Karpas-422 (cell line): ENCODE measurements at regions not wholly inside any gene's neighbourhood (a gene's known extent, or its start where the extent isn't known, plus 50 kb on each side); places are given as distances from the start of the nearest gene placed in this dataset.
"Not testable (repeated sequence)": the region's sequence is repeated elsewhere in the genome, so short reads cannot be mapped to it uniquely, and the experiment has no call there.

Experiments used
- DNase-seq: peaks from one replicate; pipeline ENCODE4 v3.0.0-alpha.2; 2015
- H2AFZ ChIP-seq: fragments of 200-600 bp; sonication (generic); 2 replicates; pipeline ENCODE4 v1.6.1; 2014; ENCODE audit warnings: antibody characterized with exemption, low read length, mixed read lengths
- H3K27ac ChIP-seq: fragments of 200-600 bp; sonication (generic); 2 replicates; pipeline ENCODE4 v1.5.1; 2014; ENCODE audit warnings: mild to moderate bottlenecking, low read length, moderate library complexity
- H3K27me3 ChIP-seq: fragments of 200-600 bp; sonication (generic); 2 replicates; pipeline ENCODE4 v1.6.1; 2014; ENCODE audit warnings: low read length, mixed read lengths
- H3K36me3 ChIP-seq: fragments of 200-600 bp; sonication (generic); 2 replicates; pipeline ENCODE4 v1.6.1; 2014; ENCODE audit warnings: low read length, mixed read lengths; ENCODE audit not compliant: insufficient read depth
- H3K4me1 ChIP-seq: fragments of 200-600 bp; sonication (generic); 2 replicates; pipeline ENCODE4 v1.6.1; 2014; ENCODE audit warnings: mild to moderate bottlenecking, low read length, mixed read lengths
- H3K4me2 ChIP-seq: fragments of 200-600 bp; sonication (generic); 2 replicates; pipeline ENCODE4 v1.6.1; 2014; ENCODE audit warnings: low read length, low read depth, mild to moderate bottlenecking; ENCODE audit not compliant: poor library complexity, severe bottlenecking
- H3K4me3 ChIP-seq: fragments of 200-600 bp; sonication (generic); 2 replicates; pipeline ENCODE4 v1.5.1; 2014; ENCODE audit warnings: mild to moderate bottlenecking, antibody characterized with exemption, low read length, mixed read lengths
- H3K79me2 ChIP-seq: fragments of 200-600 bp; sonication (generic); 2 replicates; pipeline ENCODE4 v1.6.1; 2014; ENCODE audit warnings: mild to moderate bottlenecking, low read length, mixed read lengths
- H3K9ac ChIP-seq: fragments of 200-600 bp; sonication (generic); 2 replicates; pipeline ENCODE4 v1.6.0; 2014; ENCODE audit warnings: low read length
- H3K9me2 ChIP-seq: fragments of 200-600 bp; sonication (generic), shearing (Covaris generic); replicated peaks from 2 replicates; pipeline ENCODE4 v1.6.0; 2014; ENCODE audit warnings: mild to moderate bottlenecking, low read length, moderate library complexity; ENCODE audit not compliant: insufficient read depth
- H3K9me3 ChIP-seq: fragments of 300-700, 200-600 bp; sonication (generic); 2 replicates; pipeline ENCODE4 v1.6.1; 2014; ENCODE audit warnings: low read length, mixed read lengths
- H4K20me1 ChIP-seq: fragments of 200-600 bp; sonication (generic); 2 replicates; pipeline ENCODE4 v1.6.1; 2014; ENCODE audit warnings: mild to moderate bottlenecking, antibody characterized with exemption, low read length, low read depth; ENCODE audit not compliant: insufficient read depth

- H3K4me3 ChIP-seq, H3K9ac ChIP-seq, H3K4me2 ChIP-seq, H4K20me1 ChIP-seq, H3K79me2 ChIP-seq, DNase-seq, H3K9me3 ChIP-seq, H3K27ac ChIP-seq, H3K9me2 ChIP-seq, H3K27me3 ChIP-seq, H3K36me3 ChIP-seq, H3K4me1 ChIP-seq, H2AFZ ChIP-seq: not testable (repeated sequence)
Observed at GRCh38 chr21:6363591-6363990, 4157.8 kb upstream of the TPTE start.

- H3K36me3 ChIP-seq, H3K4me1 ChIP-seq, H3K9me3 ChIP-seq, H3K27ac ChIP-seq, DNase-seq, H3K9me2 ChIP-seq, H4K20me1 ChIP-seq, H2AFZ ChIP-seq, H3K79me2 ChIP-seq, H3K27me3 ChIP-seq: not testable (repeated sequence)
- peak overlapping the region; percentile 38; the same call in 1 of the 2 replicates for H3K4me3 ChIP-seq
- 0 out of 2 replicates have a peak overlapping the region, but pooled peaks have one; percentile 17 for H3K9ac ChIP-seq
- peak overlapping the region; percentile 42 for H3K4me2 ChIP-seq
Observed at GRCh38 chr21:6368824-6369223, 4152.6 kb upstream of the TPTE start.

GRCh38 chr21:6373253-6373652, 4148.1 kb upstream of the TPTE start:
- H3K9me3 ChIP-seq, H3K9me2 ChIP-seq, H3K27me3 ChIP-seq, H2AFZ ChIP-seq, H3K4me1 ChIP-seq, H3K79me2 ChIP-seq, H3K36me3 ChIP-seq, H4K20me1 ChIP-seq: not testable (repeated sequence)
- H3K4me2 ChIP-seq = peak overlapping the region; percentile 38
- peak overlapping the region; percentile 43; the same call in 1 of the 2 replicates for H3K27ac ChIP-seq
- DNase-seq = peak; percentile 59
- H3K9ac ChIP-seq = 0 out of 2 replicates have a peak overlapping the region, but pooled peaks have one; percentile 23
- H3K4me3 ChIP-seq = peak overlapping the region; percentile 37; the same call in 1 of the 2 replicates

GRCh38 chr21:6374232-6374631, 4147.2 kb upstream of the TPTE start:
- H3K4me3 ChIP-seq, H4K20me1 ChIP-seq, H3K9me3 ChIP-seq, H3K27ac ChIP-seq, H3K4me2 ChIP-seq, H3K4me1 ChIP-seq, H3K9ac ChIP-seq, H3K36me3 ChIP-seq, H3K9me2 ChIP-seq, H3K79me2 ChIP-seq, H2AFZ ChIP-seq, H3K27me3 ChIP-seq: not testable (repeated sequence)
- peak; percentile 41 for DNase-seq

GRCh38 chr21:6374926-6375325, 4146.5 kb upstream of the TPTE start:
- DNase-seq, H3K27ac ChIP-seq, H4K20me1 ChIP-seq, H3K4me1 ChIP-seq, H3K27me3 ChIP-seq, H3K4me3 ChIP-seq, H3K4me2 ChIP-seq, H2AFZ ChIP-seq, H3K36me3 ChIP-seq, H3K9me3 ChIP-seq, H3K9me2 ChIP-seq, H3K79me2 ChIP-seq, H3K9ac ChIP-seq: not testable (repeated sequence)

GRCh38 chr21:6375776-6376175, 4145.6 kb upstream of the TPTE start:
- H3K4me3 ChIP-seq, H3K9ac ChIP-seq, DNase-seq, H4K20me1 ChIP-seq, H3K27me3 ChIP-seq, H3K79me2 ChIP-seq, H3K9me2 ChIP-seq, H3K4me2 ChIP-seq, H2AFZ ChIP-seq, H3K36me3 ChIP-seq, H3K4me1 ChIP-seq, H3K27ac ChIP-seq, H3K9me3 ChIP-seq: not testable (repeated sequence)

GRCh38 chr21:6376321-6377070, 4144.9 kb upstream of the TPTE start:
- H3K9me3 ChIP-seq, H3K4me1 ChIP-seq, H3K79me2 ChIP-seq, H3K9me2 ChIP-seq, H3K4me2 ChIP-seq, H3K9ac ChIP-seq, H3K27me3 ChIP-seq, H3K36me3 ChIP-seq, H4K20me1 ChIP-seq, H3K4me3 ChIP-seq, H3K27ac ChIP-seq, H2AFZ ChIP-seq: not testable (repeated sequence)
- DNase-seq = peak; percentile 33
